GM21825 (cell line): ENCODE measurements at regions not wholly inside any gene's neighbourhood (a gene's known extent, or its start where the extent isn't known, plus 50 kb on each side); places are given as distances from the start of the nearest gene placed in this dataset.
"Not testable (repeated sequence)": the region's sequence is repeated elsewhere in the genome, so short reads cannot be mapped to it uniquely, and the experiment has no call there.

ENCODE experiments used
- ATAC-seq: cut with Tn5 transposase; IDR thresholded peaks from one replicate; pipeline ENCODE4 v1.9.1; 2021; ENCODE audit warnings: mild to moderate bottlenecking, moderate library complexity; ENCODE audit not compliant: unreplicated experiment

DNA sequence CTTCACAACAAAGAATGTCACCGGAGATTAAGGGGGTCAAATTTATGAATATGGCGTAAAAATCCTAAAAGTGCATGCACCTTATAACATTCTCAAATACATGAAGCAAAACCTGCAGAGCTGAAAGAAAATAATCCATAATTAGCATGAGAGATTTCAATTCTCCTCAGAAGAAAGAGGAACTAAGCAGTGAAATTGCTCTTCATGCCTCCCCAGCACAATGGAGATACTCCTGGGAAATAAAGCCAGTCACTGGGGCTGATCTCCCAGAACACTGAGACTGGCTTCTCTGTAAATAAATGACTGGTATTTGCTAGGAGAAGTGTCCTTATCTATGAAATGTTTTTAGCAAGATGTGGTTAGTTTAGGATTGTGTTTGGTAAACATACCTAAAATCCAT, 68.1 kb downstream of the GOLGA6L6 start:
- ATAC-seq: not testable (repeated sequence)

DNA sequence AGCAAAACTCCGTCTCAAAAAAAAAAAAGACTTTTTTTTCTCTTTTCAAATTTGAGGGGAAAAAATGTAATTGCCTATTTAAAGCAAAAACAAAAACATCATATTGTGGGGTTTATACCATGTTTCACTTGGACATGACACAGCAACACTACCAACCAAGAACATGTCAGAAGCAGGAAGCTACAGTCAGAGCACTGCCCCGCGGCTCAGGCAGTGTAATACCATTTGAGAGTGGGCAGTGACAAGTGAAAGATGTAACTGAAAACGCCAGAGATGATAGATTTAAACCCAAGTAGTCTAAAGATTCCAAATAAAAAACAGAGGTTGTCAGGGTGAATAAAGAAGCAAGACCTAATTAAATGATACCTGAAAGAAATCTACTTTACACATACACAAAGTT, 68.6 kb downstream of the GOLGA6L6 start:
- not testable (repeated sequence) for ATAC-seq

DNA sequence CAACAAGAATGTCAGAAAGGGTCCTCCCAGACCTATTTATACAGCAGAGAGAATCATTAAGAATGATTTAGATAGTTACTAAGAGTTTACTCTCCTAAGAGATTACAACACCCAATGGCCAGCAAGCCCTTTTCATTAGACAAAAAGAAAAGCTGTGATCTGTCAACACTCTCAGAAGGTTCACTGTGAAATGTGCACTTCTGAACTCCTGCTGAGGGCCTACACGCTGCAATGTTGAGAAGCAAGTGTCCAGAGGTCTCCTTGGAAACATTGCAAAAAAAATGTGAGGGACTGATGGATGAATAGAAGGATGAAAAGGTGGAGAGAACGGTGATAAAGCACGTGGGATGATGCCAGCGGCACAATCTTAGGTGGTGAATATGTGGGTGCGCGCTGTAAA, 70.8 kb downstream of the GOLGA6L6 start:
- not testable (repeated sequence) for ATAC-seq

DNA sequence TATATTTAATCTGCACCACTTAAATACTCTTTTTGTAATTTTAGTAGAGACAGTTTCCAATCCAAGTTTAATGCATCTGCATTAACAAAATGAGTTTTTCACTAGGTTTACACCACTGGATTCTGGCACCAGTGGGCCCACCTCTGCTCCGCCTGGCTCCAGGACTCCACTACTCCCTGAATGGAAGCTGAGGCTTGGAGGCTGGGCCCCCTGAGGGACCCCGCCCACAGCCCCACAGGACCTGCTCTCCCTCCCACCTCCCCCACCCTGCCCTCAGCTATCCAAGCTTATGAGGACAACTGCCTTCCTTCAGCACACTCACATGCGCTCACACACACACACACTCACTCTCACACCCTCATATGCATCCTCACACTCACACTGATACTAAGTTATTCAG, 100.5 kb downstream of the GOLGA6L6 start:
- not testable (repeated sequence) for ATAC-seq

DNA sequence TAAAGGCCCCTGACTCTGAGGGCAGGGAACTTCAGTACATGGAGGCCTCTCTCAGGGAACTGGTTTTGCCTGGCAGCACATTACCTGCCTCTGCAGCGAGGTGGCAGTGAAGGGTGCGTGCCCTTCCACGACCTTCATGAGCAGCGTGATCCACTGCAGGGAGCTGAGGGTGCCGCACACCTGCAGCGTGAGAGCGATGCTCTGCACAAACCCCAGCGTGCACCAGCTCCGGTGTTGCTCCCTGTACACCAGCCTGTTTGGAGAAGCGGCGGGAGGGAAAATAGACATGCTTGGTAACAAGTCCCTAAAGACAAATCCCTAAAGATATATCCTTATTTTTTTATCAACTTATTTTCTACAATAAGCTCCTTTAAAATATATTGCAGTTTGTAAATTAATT, 101.2 kb downstream of the GOLGA6L6 start:
- not testable (repeated sequence) for ATAC-seq

DNA sequence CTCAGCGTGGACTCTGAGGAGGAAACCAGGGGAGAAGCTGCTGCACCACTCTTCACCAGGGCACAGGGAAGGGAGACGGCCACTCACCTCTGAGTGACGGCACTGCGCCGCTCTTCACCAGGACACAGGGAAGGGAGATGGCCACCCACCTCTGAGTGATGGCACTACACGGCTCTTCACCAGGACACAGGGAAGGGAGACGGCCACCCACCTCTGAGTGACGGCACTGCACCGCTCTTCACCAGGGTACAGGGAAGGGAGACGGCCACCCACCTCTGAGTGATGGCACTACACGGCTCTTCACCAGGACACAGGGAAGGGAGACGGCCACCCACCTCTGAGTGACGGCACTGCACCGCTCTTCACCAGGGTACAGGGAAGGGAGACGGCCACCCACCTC, 102.5 kb downstream of the GOLGA6L6 start:
- ATAC-seq: not testable (repeated sequence)

DNA sequence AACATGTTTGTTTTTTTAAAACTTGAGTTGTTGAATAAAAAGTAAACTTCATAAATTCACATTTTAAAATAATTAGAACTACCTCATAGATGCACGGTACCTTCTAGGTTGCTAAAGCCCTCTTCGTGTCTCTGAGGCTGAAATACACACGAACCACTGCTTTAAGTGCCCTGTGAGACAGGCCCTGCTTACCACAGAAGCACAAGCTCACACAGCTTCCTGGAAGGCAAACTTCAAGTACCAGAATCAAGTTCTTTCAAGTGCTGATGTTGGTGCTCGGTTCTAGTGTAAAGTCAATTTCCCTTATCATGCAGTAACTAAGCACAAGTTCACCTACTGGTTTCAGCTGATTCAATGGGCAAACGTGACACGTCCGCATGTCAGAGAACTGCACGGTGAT, 103.3 kb downstream of the GOLGA6L6 start:
- not testable (repeated sequence) for ATAC-seq

DNA sequence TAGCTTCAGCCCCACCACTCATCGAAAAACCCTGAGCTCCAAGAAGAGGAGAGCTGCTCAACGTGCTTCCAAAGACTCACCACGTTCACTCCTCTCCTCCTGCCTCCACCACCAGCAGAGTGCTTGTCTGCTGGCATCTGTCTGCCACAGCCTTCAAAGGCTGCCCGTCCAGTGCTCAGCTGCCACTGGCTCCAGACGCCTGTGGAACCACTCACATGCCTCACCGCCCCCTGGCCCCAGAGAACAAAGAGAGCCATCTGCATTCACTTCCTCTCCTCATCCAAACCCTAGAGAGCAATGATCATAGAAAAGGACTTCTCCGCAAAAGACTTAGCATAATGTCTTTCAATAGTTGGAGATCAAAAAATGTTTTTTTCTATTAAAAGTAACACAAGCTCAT, 108.1 kb downstream of the GOLGA6L6 start:
- not testable (repeated sequence) for ATAC-seq

DNA sequence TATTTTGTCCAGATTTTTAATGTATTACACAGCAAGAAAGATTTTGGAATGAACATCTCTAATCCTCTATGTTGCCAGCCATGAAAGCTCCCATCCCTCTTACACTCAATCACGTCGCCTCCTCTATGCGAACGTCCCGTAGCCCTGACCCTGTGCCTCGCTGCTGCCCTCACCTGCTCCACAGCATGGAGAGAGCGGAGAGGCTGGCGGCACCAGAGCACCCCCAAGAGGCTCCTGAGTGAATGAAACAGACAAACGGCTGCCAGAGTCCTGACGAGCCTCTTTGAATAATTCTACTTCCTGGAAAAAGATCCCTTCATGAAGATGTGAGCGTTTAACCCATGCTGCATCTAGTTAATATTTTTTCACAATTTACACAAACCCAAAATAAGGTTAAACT, 111.1 kb downstream of the GOLGA6L6 start:
- not testable (repeated sequence) for ATAC-seq

DNA sequence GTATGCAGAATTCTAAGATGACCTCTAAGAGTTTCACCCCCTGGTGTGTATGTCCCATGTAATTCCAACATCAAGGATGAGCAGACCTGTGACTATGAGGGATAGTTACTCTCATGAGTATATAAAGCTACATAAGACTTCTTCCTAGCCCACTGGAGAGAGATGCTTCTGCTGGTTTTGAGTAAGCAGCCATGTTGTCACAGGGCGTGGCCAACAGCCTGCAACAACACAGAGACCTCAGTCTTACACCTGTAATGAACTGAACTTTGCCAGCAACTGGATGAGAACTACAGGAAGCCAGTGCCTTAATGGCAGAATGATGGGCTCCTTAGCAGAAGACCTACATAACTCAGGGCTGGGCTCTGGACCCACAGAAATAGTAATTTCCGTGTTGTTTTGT, 120.9 kb downstream of the GOLGA6L6 start:
- not testable (repeated sequence) for ATAC-seq

DNA sequence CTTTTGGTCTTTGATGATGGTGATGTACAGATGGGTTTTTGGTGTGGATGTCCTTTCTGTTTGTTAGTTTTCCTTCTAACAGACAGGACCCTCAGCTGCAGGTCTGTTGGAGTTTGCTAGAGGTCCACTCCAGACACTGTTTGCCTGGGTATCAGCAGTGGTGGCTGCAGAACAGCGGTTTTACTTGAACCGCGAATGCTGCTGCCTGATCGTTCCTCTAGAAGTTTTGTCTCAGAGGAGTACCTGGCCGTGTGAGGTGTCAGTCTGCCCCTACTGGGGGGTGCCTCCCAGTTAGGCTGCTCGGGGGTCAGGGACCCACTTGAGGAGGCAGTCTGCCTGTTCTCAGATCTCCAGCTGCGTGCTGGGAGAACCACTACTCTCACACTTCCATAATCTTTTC, 125.0 kb downstream of the GOLGA6L6 start:
- not testable (repeated sequence) for ATAC-seq

DNA sequence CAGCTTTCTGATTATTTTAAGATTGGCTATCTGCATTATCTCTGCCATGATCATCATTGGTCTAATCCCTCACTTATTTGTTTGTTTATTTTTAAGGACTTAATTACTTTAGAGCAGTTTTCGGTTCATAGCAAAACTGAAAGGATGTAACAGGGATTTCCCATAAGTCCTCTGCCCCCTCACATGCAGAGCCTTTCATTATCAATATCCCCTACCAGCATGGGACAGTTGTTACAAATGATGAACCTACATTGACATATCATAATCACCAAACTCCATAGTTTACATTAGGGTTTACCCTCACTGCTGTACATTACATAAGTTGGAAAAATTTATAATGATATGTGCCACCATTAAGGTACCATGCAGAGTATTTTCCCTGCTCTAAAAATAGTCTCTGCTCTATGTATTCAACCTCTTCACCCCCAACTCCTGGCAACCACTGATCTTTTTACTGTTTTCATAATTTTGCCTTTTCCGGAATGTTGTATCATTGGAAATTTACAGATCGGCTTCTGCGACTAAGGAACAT, 131.9 kb downstream of the GOLGA6L6 start:
- ATAC-seq: not testable (repeated sequence)

DNA sequence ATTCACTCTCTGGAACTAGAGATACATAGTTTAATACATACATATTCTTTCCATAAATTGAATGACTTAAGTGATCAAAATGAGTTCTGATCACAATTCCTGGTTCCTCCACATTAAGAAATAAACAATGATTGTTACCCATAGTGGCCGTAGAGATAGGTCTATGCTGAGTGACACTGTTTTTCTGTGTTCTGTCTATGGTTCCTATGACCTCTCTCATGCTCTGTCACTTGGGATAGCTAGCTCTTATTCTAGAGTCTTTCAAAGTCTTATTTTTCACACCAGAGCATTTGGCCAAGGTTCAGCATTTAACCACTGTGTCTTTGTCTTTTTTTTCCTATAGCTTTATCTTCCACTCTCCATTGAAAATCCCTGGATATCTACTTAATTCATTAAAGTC, 132.4 kb downstream of the GOLGA6L6 start:
- no peak for ATAC-seq

DNA sequence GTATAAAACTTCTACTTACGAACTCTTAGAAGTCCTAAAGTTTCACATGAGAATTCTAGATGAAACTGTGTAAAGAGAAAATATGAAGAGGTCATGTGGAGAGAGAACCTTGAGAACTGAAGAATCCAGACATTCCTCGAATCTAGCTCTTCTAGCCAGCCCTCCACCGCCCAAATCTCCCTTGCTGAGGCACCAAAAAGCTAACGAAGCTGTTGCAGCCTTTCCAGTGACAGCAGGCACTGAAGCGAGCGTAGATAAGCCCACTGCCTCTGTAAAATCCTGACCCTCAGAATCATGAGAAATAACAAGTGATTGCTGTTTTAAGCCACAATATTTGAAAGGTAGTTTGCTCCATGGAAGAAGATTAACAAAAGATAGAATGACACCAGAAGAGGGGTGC, 134.0 kb downstream of the GOLGA6L6 start:
- no peak for ATAC-seq

DNA sequence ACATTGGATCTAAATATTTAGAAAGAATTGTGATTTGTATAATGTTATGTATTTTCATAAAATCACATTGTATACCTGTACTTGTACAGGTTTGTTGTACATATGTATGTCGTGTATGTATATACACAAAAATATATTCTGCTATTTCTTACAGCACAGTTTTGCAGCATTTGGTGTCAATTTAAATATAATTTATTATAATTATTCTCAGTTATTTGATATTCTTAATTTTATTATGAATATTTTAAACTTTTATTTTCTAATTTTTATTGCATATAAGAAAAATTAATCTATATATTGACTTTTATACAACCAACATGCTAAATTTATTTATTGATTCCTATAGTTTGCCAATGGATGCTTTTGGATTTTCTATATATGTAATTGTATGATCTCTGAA, 137.0 kb downstream of the GOLGA6L6 start:
- ATAC-seq: not testable (repeated sequence)

DNA sequence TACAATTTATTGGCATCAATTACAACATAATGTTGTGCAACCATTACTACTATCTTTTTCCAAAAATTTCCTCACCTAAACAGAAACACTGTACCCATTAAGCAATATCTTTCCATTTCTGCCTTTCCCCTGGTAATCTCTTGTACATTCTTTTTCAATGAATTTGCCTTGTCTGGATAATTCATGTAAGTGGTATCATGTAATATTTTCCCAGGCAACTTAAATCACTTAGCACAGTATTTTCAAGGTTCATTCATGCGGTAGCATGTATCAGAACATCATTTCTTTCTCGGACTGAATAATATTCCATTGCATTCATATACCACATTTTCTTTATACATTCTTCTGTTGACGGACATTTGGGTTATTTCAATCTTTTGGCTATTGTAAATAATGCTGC, 139.0 kb downstream of the GOLGA6L6 start:
- not testable (repeated sequence) for ATAC-seq

DNA sequence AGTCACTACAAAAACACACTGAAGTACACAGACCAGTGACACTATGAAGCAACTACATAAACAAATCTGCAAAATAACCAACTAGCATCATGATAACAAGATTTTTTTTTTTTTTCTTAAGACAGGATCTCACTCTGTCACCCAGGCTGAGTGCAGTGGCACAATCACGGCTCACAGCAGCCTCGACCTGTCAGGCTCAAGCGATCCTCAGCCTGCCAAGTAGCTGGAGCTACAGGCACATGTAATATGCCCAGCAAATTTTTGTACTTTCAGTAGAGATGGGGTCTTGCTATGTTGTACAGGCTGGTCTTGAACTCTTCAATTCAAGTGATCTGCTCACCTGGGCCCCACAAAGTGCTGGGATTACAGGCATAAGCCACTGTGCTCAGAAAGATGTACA, 140.5 kb downstream of the GOLGA6L6 start:
- not testable (repeated sequence) for ATAC-seq

DNA sequence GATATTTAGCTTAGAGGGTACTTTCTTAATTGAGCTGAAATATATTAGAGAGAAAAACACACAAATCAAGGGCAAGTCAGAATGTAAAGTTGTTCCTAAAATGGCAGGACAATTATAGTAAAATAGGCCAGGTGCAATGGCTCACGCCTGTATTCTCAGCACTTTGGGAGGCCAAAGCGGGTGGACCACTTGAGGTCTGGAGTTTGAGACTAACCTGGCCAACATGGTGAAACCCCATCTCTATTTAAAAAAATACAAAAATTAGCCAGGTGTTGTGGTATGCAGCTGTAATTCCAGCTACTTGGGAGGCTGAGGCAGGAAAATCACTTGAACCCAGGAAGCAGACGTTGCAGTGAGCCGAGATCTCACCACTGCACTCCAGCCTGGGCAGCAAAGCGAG, 142.9 kb downstream of the GOLGA6L6 start:
- ATAC-seq: not testable (repeated sequence)

DNA sequence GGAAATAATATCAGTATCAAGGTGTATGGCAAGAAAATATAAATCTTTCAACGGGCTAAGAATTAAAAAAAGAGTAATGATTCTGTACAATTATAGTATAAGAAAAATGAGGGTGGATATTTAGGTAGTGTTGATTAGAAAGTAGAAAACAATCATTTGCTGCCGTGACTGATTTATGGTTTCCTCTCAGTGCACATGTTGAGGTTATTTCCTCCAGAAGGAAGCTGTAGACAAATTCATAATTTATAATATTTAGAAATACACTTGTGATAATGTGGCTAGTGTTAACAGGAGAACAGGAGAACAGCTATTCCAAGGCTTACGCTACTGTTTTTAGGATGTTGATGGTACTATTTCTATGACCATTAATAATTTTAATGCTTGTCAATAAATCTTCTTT, 153.4 kb downstream of the GOLGA6L6 start:
- not testable (repeated sequence) for ATAC-seq

DNA sequence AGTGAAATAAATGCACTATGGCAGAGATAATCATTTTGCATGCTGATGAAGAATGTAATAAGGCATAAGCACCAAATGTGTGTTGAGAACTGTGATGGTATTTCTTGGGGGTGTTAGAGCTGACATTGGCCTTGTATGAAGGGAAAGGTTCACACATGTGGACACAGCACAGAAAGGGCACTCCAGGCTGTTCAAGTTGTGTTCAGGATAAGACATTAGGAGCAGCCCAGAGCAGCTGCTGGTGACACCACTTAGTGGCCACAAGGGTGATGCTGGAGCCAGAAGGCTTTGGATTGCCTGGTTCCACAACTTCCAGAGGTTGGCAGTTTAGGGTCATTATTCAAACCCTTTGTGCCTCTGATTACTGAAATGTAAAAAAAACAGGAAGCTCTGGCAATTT, 155.4 kb downstream of the GOLGA6L6 start:
- no peak for ATAC-seq

DNA sequence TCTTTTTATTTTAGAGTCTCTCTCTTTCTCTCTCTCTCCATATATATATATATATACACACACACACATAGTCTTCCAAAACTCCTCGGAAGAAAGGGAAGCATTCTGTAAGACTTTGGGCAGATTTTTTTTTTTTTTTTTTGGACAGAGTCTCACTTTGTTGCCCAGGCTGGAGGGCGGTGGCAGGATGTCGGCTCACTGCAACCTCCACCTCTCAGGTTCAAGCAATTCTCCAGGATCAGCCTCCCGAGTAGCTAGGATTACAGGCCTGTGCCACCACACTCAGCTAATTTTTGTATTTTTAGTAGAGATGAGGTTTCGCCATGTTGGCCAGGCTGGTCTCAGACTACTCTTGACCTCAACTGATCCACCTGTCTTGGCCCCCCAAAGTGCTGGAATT, 161.4 kb downstream of the GOLGA6L6 start:
- not testable (repeated sequence) for ATAC-seq

DNA sequence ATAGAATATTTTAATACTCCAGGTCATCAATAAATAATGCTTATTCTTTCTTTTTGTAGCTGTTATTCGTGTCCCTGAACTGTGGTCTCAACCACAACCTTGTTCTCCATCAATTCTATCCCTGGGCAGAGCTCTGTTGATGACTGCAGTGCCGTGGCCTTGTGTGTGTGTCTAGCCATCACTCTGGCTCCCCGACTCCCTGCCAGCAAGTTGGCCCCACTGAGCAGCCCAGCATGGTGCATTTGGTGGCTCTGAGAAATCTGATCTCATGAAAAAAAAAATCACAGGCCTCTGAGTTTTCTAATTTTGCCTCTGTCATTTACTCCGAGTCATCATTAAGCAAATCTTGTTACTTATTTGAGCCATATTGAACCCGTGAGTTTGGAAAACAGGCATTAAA, 164.7 kb downstream of the GOLGA6L6 start:
- no peak for ATAC-seq

DNA sequence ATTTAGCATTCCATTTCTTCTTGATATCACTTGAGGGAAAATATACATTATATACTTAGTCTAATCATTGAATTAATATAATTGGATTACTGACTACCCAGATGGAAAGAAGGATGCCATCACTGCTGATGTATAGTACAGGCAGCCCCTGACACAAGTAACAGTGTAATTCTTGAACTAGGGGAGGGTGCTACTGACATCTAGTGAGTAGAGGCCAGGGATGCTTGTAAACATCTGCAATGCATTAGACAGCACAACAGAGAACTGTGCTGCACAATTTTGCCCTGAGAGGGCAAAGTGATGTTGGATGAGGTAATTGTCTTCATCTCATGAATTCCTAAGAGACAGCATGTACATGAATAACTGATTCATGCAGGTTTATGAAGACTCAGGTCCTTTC, 169.2 kb downstream of the GOLGA6L6 start:
- ATAC-seq: not testable (repeated sequence)
